Activated naive CD8-positive, alpha-beta T cell treated with anti-CD3 and anti-CD28 coated beads, Interleukin-2, amount 50 U/mL, for 16 hours (primary cell): ENCODE measurements at regions not wholly inside any gene's neighbourhood (a gene's known extent, or its start where the extent isn't known, plus 50 kb on each side); places are given as distances from the start of the nearest gene placed in this dataset.
"Not testable (repeated sequence)": the region's sequence is repeated elsewhere in the genome, so short reads cannot be mapped to it uniquely, and the experiment has no call there.

ENCODE experiments used
- DNase-seq: peaks from one replicate; pipeline ENCODE4 v3.0.0-alpha.2; 2020; ENCODE audit warnings: low read depth, low spot score

GRCh38 chr13:109281017-109281902, 505.1 kb downstream of the IRS2 start:
- DNase-seq: no peak

GRCh38 chr13:109276261-109276660, 510.1 kb downstream of the IRS2 start:
- DNase-seq: no peak

GRCh38 chr13:109275852-109276251, 510.5 kb downstream of the IRS2 start:
- no peak for DNase-seq

GRCh38 chr13:109275139-109275745, 511.1 kb downstream of the IRS2 start:
- no peak for DNase-seq

GRCh38 chr13:109274188-109274821, 512.1 kb downstream of the IRS2 start:
- no peak for DNase-seq

DNA sequence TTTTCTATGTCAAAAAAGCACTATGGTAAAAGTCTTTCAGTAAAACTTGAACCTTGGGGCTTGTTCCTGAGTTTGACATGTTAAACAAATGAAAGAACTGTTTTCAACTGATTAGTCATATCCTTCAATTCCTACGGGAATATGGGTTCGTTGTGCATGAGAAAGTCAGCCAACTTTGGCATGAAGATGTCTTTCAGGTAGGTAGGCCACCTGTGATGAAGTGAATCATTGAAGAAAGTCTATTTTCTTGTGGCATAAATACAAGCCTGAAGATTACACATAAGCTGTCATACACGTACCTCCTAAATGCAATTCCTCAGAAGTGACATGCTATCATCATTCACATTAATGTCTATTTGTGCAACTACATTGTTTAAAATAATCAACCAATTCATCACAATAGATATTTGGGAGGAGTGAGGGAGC, 513.0 kb downstream of the IRS2 start:
- DNase-seq: no peak

- no peak for DNase-seq
Observed at GRCh38 chr13:109272595-109273325, 513.6 kb downstream of the IRS2 start.

DNA sequence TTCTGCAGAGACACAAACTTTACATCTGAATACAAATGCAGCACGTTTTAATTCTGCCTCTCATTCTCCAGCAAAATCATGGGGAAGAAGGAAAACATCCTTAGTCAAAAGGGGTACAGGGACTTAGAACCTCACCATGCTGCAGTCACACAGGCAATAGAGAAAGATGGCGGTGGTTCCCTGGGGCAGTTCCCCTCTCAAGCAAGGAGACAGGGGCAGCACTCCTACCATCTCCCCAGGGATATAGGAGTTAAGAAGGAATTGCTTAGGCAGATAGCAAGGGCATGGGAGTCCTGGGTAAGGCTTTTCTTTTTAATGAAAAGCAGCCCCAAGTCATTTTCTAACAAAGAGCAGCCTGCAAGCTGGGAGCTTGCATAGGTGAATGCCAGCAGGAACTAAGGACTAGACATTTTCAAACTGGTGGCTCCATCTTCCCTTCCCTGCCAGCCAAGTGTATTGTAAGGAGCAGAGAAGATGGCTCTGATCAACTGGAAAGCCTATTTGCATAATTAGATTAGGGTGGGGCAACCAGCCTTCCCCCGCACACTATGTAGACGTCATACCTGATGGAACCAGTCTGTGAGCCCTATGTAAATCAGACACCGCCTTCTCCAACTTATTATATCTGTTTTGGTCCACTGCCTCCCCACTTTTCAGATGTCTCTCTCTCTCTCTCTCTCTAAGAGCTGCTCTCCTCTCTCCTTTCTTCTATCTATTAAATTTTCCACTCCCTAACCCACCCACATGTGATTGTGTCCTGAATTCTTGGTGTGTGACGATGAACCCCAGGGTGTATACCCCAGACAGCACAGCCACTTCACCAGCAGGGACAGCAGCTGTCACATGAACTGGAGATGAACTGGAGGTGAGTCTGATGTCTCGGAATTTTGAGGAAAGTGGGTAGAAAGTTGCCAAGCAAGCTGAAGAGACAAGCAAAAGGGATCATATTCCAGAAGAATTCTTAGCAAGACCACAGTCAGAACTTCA, 514.5 kb downstream of the IRS2 start:
- no peak for DNase-seq

GRCh38 chr13:109271061-109271460, 515.3 kb downstream of the IRS2 start:
- no peak for DNase-seq

GRCh38 chr13:109269381-109269780, 517.0 kb downstream of the IRS2 start:
- DNase-seq: not testable (repeated sequence)

DNA sequence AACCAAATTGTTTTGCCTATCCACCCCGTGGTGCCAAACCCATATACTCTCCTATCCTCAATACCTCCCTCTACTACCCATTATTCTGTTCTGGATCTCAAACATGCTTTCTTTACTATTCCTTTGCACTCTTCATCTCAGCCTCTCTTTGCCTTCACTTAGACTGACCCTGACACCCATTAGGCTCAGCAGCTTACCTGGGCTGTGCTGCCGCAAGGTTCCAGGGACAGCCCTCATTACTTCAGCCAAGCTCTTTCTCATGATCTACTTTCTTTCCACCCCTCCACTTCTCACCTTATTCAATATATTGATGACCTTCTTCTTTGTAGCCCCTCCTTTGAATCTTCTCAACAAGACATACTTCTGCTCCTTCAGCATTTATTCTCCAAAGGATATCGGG, 517.9 kb downstream of the IRS2 start:
- DNase-seq: not testable (repeated sequence)

- DNase-seq: not testable (repeated sequence)
Observed at GRCh38 chr13:109267400-109267799, 519.0 kb downstream of the IRS2 start.

DNA sequence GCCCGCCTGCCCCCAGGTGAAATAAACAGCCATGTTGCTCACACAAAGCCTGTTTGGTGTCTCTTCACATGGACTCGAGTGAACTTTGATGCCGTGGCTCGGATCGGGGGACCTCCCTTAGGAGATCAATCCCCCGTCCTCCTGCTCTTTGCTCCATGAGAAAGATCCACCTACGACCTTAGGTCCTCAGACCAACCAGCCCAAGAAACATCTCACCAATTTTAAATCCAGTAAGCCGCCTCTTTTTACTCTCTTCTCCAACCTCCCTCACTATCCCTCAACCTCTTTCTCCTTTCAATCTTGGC, 521.0 kb downstream of the IRS2 start:
- DNase-seq: not testable (repeated sequence)

- DNase-seq: not testable (repeated sequence)
Observed at GRCh38 chr13:109264603-109265437, 521.6 kb downstream of the IRS2 start.

- not testable (repeated sequence) for DNase-seq
Observed at GRCh38 chr13:109257761-109258157, 528.6 kb downstream of the IRS2 start.
